22Rv1 (cell line): ENCODE measurements at regions not wholly inside any gene's neighbourhood (a gene's known extent, or its start where the extent isn't known, plus 50 kb on each side); places are given as distances from the start of the nearest gene placed in this dataset.

Source experiments
- H3K27ac ChIP-seq: fragments of 450-650 bp; 2 replicates; pipeline ENCODE4 v1.5.1; 2017
- ZFX ChIP-seq: fragments of 450-650 bp; IDR thresholded peaks from 2 replicates; pipeline ENCODE4 v1.6.1; 2017; ENCODE audit warnings: antibody characterized with exemption, borderline replicate concordance
- TF ChIP-seq, protein P1 (sequence below): fragments of 450-650 bp; IDR thresholded peaks from 2 replicates; pipeline ENCODE4 v1.5.1; 2017; ENCODE audit warnings: mild to moderate bottlenecking

DNA sequence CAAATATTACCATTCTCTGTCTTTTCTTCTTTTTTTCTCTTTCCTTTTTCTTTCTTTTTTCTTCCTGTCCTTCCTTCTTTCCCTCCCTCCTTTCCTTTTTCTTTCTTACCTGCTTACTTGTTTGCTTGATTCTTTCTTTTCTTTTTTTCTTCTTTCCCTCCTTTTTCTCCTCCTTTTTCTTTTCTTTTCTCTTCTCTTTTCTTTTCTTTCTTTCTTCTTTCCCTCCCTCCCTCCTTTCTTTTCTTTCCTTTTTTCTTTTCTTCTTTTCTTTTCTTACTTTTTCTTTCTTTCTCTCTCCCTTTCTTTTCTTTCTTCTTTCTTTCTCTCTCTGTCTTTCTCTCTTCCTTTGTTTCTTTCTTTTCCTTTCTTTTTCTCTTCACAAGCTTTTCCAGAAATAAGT is 697.4 kb upstream of the ADGRL3 start:
- TF ChIP-seq, protein P1, sequence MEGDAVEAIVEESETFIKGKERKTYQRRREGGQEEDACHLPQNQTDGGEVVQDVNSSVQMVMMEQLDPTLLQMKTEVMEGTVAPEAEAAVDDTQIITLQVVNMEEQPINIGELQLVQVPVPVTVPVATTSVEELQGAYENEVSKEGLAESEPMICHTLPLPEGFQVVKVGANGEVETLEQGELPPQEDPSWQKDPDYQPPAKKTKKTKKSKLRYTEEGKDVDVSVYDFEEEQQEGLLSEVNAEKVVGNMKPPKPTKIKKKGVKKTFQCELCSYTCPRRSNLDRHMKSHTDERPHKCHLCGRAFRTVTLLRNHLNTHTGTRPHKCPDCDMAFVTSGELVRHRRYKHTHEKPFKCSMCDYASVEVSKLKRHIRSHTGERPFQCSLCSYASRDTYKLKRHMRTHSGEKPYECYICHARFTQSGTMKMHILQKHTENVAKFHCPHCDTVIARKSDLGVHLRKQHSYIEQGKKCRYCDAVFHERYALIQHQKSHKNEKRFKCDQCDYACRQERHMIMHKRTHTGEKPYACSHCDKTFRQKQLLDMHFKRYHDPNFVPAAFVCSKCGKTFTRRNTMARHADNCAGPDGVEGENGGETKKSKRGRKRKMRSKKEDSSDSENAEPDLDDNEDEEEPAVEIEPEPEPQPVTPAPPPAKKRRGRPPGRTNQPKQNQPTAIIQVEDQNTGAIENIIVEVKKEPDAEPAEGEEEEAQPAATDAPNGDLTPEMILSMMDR: no peak
- no peak overlapping the region for H3K27ac ChIP-seq

DNA sequence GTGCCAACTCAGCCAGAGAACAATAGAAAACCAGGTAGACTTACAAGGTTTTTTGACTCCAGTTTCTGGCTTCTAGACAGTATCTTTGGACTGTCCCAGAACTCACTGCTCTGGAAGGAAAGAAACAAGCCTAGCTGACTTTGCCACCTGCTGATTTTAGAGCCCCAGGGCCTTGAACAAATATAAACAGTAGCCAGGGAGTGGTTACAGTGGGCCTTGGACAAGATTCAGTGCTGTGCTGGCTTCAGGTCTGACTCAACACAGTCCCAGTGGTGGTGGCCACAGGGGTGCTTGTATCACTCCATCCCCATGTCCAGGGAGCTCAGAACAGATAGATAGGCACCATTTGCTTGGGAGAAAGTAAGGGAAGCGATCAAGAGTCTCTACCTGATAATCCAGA is 694.1 kb upstream of the ADGRL3 start:
- H3K27ac ChIP-seq: peak overlapping the region; percentile 60
- TF ChIP-seq ZFX: no peak
- TF ChIP-seq, protein P1: no peak

DNA sequence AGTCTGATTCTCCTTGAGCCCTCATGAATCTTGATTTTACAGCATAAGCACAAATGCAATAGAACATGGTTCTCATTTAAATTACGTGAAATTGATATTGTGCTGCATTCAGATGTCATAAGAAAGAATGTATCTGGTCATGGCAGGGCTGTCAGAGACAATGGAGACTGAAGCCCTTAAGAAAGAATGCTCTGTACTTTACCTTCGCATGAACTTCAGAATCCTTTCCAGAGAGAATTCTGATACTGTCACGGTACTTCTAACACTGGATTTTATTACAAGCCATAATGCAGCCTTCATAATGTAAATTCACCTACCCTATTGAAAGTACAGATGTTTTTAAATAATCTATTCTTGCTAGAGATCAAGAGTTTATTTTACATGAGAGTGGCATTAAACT is 677.9 kb upstream of the ADGRL3 start:
- no peak overlapping the region for H3K27ac ChIP-seq

DNA sequence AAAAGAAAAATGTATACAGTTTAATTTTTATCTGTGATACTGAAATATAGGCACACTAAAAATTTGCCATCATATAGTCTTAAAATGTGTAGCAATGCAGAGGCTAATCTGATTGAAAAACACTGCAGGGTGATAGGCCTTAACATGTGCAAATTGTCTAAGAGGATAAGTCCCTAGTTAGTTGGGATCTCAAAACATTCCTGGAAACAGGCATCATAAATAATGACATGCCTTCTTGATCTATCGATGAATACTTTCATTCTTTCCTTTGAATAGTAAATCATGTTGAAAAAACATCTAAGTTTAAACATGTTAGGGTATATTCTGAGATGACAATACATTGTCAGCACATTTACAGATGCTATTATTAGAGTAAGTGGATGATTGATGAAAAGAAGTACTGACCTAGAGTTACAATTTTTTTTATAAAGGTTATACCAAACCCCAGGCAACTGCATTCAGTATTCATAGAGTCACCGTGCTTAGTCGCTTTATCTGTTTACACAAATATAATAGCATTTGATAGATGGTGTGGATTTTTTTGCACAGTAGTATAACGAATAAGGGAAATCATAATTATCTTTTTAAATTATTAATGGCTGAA is 668.2 kb upstream of the ADGRL3 start:
- H3K27ac ChIP-seq: no peak overlapping the region
- TF ChIP-seq ZFX: no peak
- TF ChIP-seq, protein P1: no peak

More for the DNA sequence above, 677.9 kb upstream of the ADGRL3 start:
- no peak for TF ChIP-seq ZFX
- TF ChIP-seq, protein P1: no peak

DNA sequence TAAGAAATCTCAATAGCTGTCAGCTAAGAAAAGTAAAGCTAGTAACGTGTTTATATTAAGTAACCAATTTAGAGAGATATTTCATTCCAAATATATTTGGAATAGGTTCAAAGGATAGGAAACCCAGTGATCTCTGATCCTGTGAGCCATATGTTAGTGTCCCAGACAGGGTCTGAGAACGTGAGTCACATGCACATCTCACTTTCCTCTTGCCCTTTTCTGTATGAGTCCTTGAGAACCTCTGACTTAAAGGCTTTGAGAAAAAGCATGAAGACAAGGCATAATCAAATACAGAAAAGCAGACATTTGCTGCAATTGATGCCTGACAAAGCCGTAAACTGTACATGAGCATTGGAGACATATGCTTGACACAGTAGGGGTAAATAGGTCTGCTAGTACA is 655.1 kb upstream of the ADGRL3 start:
- no peak for TF ChIP-seq ZFX
- TF ChIP-seq, protein P1: no peak
- no peak overlapping the region for H3K27ac ChIP-seq

DNA sequence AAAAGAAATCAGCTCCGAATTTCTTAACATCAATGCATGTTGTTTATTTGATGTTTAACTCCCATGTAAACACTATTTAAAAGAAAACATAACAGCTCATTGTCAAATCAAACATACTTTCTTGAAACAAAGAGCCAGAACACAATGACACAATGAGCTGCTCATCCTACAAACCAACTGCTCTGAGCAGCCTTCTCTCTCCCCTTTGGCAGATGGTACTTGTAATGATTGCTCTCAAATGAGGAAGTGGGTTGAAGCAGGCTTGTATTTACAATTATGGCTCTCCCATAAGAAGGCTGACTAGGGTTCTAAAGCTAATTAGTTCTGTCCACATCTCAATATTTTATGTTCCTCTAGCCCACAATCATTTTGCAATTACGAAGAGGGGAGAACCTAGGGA is 637.8 kb upstream of the ADGRL3 start:
- no peak for TF ChIP-seq ZFX
- TF ChIP-seq, protein P1: no peak
- H3K27ac ChIP-seq: no peak overlapping the region

DNA sequence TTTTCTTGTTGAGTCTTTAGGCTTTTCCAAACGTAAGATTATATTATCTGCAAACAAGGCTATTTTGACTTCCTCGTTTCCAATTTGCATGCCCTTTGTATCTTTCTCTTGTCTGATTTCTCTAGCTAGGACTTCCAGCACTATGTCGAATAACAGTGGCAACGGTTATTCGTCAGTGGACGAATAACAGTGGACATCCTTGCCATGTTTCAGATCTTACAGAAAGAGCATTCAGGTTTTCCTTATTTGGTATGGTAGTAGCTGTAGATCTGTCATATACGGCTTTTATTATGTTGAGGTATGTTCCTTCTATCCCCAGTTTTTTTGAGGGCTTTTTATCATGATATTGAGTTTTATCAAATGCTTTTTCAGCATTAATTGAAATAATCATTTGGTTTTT is 634.6 kb upstream of the ADGRL3 start:
- no peak overlapping the region for H3K27ac ChIP-seq
- no peak for TF ChIP-seq ZFX
- TF ChIP-seq, protein P1: no peak
